ENCODE measurements at regions not wholly inside any gene's neighbourhood (a gene's known extent, or its start where the extent isn't known, plus 50 kb on each side); places are given as distances from the start of the nearest gene placed in this dataset.

GRCh38 chr15:66629817-66630576 is 64.2 kb upstream of the LCTL start:
- no peak for TF ChIP-seq CTCF (IDR thresholded peaks at IDR 0.05; ENCODE audit: control insufficient read depth, insufficient read depth, low read depth, low read length, missing control alignments)
- H3K4me3 ChIP-seq (ENCODE audit: control insufficient read depth, low read depth, low read length) = no peak overlapping the region
- DNase-seq (ENCODE audit: low read depth) = no peak

- DNase-seq (ENCODE audit: low read depth) = no peak
- no peak for TF ChIP-seq CTCF (IDR thresholded peaks at IDR 0.05; ENCODE audit: control insufficient read depth, insufficient read depth, low read depth, low read length, missing control alignments)
- H3K4me3 ChIP-seq (ENCODE audit: control insufficient read depth, low read depth, low read length) = no peak overlapping the region
These were observed 65.1 kb upstream of the LCTL start for GRCh38 chr15:66630801-66631351.

GRCh38 chr15:66631616-66632263 is 65.9 kb upstream of the LCTL start:
- no peak for TF ChIP-seq CTCF (IDR thresholded peaks at IDR 0.05; ENCODE audit: control insufficient read depth, insufficient read depth, low read depth, low read length, missing control alignments)
- DNase-seq (ENCODE audit: low read depth) = no peak
- H3K4me3 ChIP-seq (ENCODE audit: control insufficient read depth, low read depth, low read length) = no peak overlapping the region

GRCh38 chr15:66633041-66633937 is 67.5 kb upstream of the LCTL start:
- no peak for DNase-seq (ENCODE audit: low read depth)
- H3K4me3 ChIP-seq (ENCODE audit: control insufficient read depth, low read depth, low read length) = no peak overlapping the region
- no peak for TF ChIP-seq CTCF (IDR thresholded peaks at IDR 0.05; ENCODE audit: control insufficient read depth, insufficient read depth, low read depth, low read length, missing control alignments)

GRCh38 chr15:66633938-66634250 is 68.1 kb upstream of the LCTL start:
- TF ChIP-seq CTCF (IDR thresholded peaks at IDR 0.05; ENCODE audit: control insufficient read depth, insufficient read depth, low read depth, low read length, missing control alignments) = no peak
- H3K4me3 ChIP-seq (ENCODE audit: control insufficient read depth, low read depth, low read length) = no peak overlapping the region

GRCh38 chr15:66634540-66634939 is 67.5 kb upstream of the SMAD6 start:
- no peak overlapping the region for H3K4me3 ChIP-seq (ENCODE audit: control insufficient read depth, low read depth, low read length)
- no peak for TF ChIP-seq CTCF (IDR thresholded peaks at IDR 0.05; ENCODE audit: control insufficient read depth, insufficient read depth, low read depth, low read length, missing control alignments)

More at GRCh38 chr15:66633938-66634250, 68.1 kb upstream of the LCTL start:
- no peak for DNase-seq (ENCODE audit: low read depth)

More at GRCh38 chr15:66634540-66634939, 67.5 kb upstream of the SMAD6 start:
- DNase-seq (ENCODE audit: low read depth) = no peak
